Esophagus muscularis mucosa (tissue), 3 donors: ENCODE measurements at regions not wholly inside any gene's neighbourhood (a gene's known extent, or its start where the extent isn't known, plus 50 kb on each side); places are given as distances from the start of the nearest gene placed in this dataset.

Experiments
- POLR2AphosphoS5 ChIP-seq, 2 donors: sonication (generic); formaldehyde crosslinking; IDR thresholded peaks; one replicate each; pipeline ENCODE4 v1.6.1; 2017; ENCODE audit warnings: antibody characterized with exemption in 2 of 2
- TF ChIP-seq, protein P1 (sequence below), 3 experiments: fragments of 200-600 bp in 2 of 3; fragments of 450-650 bp in 1 of 3; sonication (generic) in 2 of 3; IDR thresholded peaks; one replicate each; pipeline ENCODE4 v1.5.1; 2017 to 2019; ENCODE audit warnings: antibody characterized with exemption in 3 of 3, mild to moderate bottlenecking in 2 of 3, moderate library complexity in 1 of 3

DNA sequence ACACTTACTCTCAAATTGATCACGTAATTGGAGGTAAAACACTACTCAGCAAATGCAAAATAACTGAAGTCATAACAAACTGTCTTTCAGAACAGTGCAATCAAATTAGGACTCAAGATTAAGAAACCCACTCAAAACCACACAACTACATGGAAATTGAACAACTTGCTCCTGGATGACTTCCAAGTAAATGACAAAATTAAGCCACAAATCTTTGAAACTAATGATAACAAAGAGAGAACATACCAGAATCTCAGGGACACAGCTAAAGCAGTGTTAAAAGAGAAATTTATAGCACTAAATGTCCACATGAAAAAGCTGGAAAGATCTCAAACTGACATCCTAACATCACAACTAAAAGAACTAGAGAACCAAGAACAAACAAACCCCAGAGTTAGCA lies 540.5 kb upstream of the CDH18 start:
- TF ChIP-seq, protein P1, sequence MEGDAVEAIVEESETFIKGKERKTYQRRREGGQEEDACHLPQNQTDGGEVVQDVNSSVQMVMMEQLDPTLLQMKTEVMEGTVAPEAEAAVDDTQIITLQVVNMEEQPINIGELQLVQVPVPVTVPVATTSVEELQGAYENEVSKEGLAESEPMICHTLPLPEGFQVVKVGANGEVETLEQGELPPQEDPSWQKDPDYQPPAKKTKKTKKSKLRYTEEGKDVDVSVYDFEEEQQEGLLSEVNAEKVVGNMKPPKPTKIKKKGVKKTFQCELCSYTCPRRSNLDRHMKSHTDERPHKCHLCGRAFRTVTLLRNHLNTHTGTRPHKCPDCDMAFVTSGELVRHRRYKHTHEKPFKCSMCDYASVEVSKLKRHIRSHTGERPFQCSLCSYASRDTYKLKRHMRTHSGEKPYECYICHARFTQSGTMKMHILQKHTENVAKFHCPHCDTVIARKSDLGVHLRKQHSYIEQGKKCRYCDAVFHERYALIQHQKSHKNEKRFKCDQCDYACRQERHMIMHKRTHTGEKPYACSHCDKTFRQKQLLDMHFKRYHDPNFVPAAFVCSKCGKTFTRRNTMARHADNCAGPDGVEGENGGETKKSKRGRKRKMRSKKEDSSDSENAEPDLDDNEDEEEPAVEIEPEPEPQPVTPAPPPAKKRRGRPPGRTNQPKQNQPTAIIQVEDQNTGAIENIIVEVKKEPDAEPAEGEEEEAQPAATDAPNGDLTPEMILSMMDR (IDR thresholded peaks at IDR 0.05) = no peak
- no peak for TF ChIP-seq POLR2AphosphoS5 (IDR thresholded peaks at IDR 0.05)
